GM12878 (cell line): ENCODE measurements at regions not wholly inside any gene's neighbourhood (a gene's known extent, or its start where the extent isn't known, plus 50 kb on each side); places are given as distances from the start of the nearest gene placed in this dataset.

Experiments
- ATAC-seq: fragments of 200-7000 bp; cut with Tn5 transposase; 3 replicates; pipeline ENCODE4 v1.9.1; 2020; ENCODE audit warnings: mild to moderate bottlenecking, moderate library complexity
- BruUV-seq: library from RNA; stranded (reverse); fragments of 400-500 nt; replicated peaks from 2 replicates; lab custom pipeline; 2021; lab: Mats Ljungman, UMichigan
- CTCF ChIA-PET: fragments of 300-600 bp; sonication (Branson Sonifier 250); formaldehyde crosslinking; extraction: SDS; loops from one replicate; lab custom pipeline; 2021; ENCODE audit warnings: inconsistent platforms; lab: Yijun Ruan, JAX
- POLR2A ChIA-PET: fragments of 350-600 bp; formaldehyde crosslinking; extraction: SDS; loops from one replicate; lab custom pipeline; 2021; ENCODE audit warnings: inconsistent platforms; lab: Charles Lee
- RAD21 ChIA-PET: fragments of 300-600 bp; sonication (Branson Sonifier 250); formaldehyde crosslinking; loops from one replicate; lab custom pipeline; 2023; ENCODE audit warnings: antibody characterized with exemption; ENCODE audit not compliant: unreplicated experiment; lab: Charles Lee
- SMC1A ChIA-PET: fragments of 300-600 bp; sonication (Branson Sonifier 250); formaldehyde crosslinking; loops from one replicate; lab custom pipeline; 2023; ENCODE audit not compliant: unreplicated experiment, uncharacterized antibody; lab: Charles Lee
- DNase-seq: peaks from one replicate; pipeline ENCODE4 v3.0.0-alpha.2; 2011; ENCODE audit warnings: low read depth, low spot score
- FAIRE-seq: peaks from 3 replicates; lab custom pipeline; 2011; peaks lifted over from hg19 to GRCh38; lab: Jason Lieb, UNC
- H2AFZ ChIP-seq: 2 replicates; pipeline ENCODE4 v1.6.0; 2011; ENCODE audit warnings: low read depth, low read length, control low read depth; ENCODE audit not compliant: control insufficient read depth
- H3K27ac ChIP-seq: 2 replicates; pipeline ENCODE4 v1.5.1; 2011; ENCODE audit warnings: control low read depth; ENCODE audit not compliant: control insufficient read depth, insufficient read depth
- H3K27me3 ChIP-seq, 2 experiments: replicated peaks in 1 of 2; 2 replicates each; pipeline versions ENCODE4 v1.6.0 to v1.6.1; 2011; ENCODE audit warnings: low read length in 1 of 2; ENCODE audit not compliant: control insufficient read depth in 2 of 2, insufficient read depth in 2 of 2
- H3K36me3 ChIP-seq, 2 experiments: 2 replicates each; pipeline ENCODE4 v1.5.1; 2011; ENCODE audit warnings: low read length in 1 of 2; ENCODE audit not compliant: control insufficient read depth in 2 of 2, insufficient read depth in 2 of 2
- H3K4me1 ChIP-seq: 2 replicates; pipeline ENCODE4 v1.6.1; 2011; ENCODE audit warnings: mild to moderate bottlenecking, low read length, moderate library complexity, mixed read lengths; ENCODE audit not compliant: control insufficient read depth, insufficient read depth
- H3K4me2 ChIP-seq: 2 replicates; pipeline ENCODE4 v1.6.0; 2011; ENCODE audit warnings: control low read depth; ENCODE audit not compliant: control insufficient read depth, insufficient read depth
- H3K4me3 ChIP-seq: fragments of 200-600 bp; sonication (generic); 2 replicates; pipeline ENCODE4 v1.5.1; 2016
- H3K79me2 ChIP-seq: 2 replicates; pipeline ENCODE4 v1.6.0; 2011; ENCODE audit warnings: low read length; ENCODE audit not compliant: control insufficient read depth, insufficient read depth
- H3K9ac ChIP-seq: 2 replicates; pipeline ENCODE4 v1.8.0; 2011; ENCODE audit warnings: low read length, control low read depth, mixed read lengths; ENCODE audit not compliant: control insufficient read depth, insufficient read depth
- H3K9me3 ChIP-seq: replicated peaks from 3 replicates; pipeline ENCODE4 v1.5.1; 2011; ENCODE audit warnings: mild to moderate bottlenecking, low read length; ENCODE audit not compliant: control insufficient read depth, insufficient read depth
- H4K20me1 ChIP-seq: 2 replicates; pipeline ENCODE4 v1.6.0; 2011; ENCODE audit not compliant: control insufficient read depth, insufficient read depth
- CHD2 ChIP-seq: IDR thresholded peaks from 2 replicates; pipeline ENCODE4 v1.6.1; 2011; ENCODE audit warnings: low read depth, low read length, improper control_type of control experiment, borderline replicate concordance
- PML ChIP-seq: IDR thresholded peaks from 2 replicates; pipeline ENCODE4 v1.6.1; 2012; ENCODE audit warnings: low read length, inconsistent platforms
- SREBF1 ChIP-seq: IDR thresholded peaks from 2 replicates; pipeline ENCODE4 v1.6.1; 2012; ENCODE audit warnings: mild to moderate bottlenecking, low read length
- STAT1 ChIP-seq: fragments of 450-650 bp; conservative IDR thresholded peaks from 2 replicates; pipeline ENCODE4 v1.6.1; 2014; ENCODE audit warnings: antibody characterized with exemption, mild to moderate bottlenecking
- STAT3 ChIP-seq: IDR thresholded peaks from 2 replicates; pipeline ENCODE4 v1.6.1; 2011; ENCODE audit warnings: low read depth, low read length, improper control_type of control experiment
- ZBTB11 ChIP-seq: fragments of 450-650 bp; formaldehyde crosslinking; IDR thresholded peaks from 2 replicates; pipeline ENCODE4 v1.5.0; 2022; ENCODE audit warnings: mild to moderate bottlenecking, missing genetic modification characterization
- WGBS: methylation state at CpG from one replicate; pipeline ENCODE4 v1.1.6; 2016; ENCODE audit warnings: low lambda C conversion rate; ENCODE audit not compliant: insufficient replicate concordance, insufficient coverage; ENCODE audit errors: missing lambda C conversion rate; 5-methylcytosine and 5-hydroxymethylcytosine counted together
- in situ Hi-C: fragments of 300-500 bp; cut with MboI; formaldehyde crosslinking; loops from 9 replicates; pipeline ENCODE4 v1.14.3; 2018; ENCODE audit warnings: mixed read lengths
- intact Hi-C: fragments of 100-400 bp; cut with micrococcal nuclease; formaldehyde crosslinking; loops from one replicate; pipeline ENCODE4 v1.14.2; 2022; ENCODE audit not compliant: unreplicated experiment

- no peak overlapping the region for H3K4me2 ChIP-seq
- H3K27me3 ChIP-seq = no peaks in the 10 kb centered on the region
- ChIA-PET POLR2A (no interaction called here), CTCF (no interaction called here), SMC1A (no interaction called here), RAD21 (no interaction called here)
- FAIRE-seq (no peak), DNase-seq (no peak), ATAC-seq (no peak)
- 74% methylated on average over 7 of the region's 7 CpGs for WGBS
- H3K9ac ChIP-seq = no peak overlapping the region
- no peak overlapping the region for H3K4me3 ChIP-seq
- no peaks in the 10 kb centered on the region for H3K79me2 ChIP-seq
- BruUV-seq = no TSS peak
- no peak overlapping the region for H2AFZ ChIP-seq
- H3K27ac ChIP-seq = no peak overlapping the region
- no peaks in the 10 kb centered on the region for H4K20me1 ChIP-seq
- TF ChIP-seq STAT3 (no peak), STAT1 (no peak), ZBTB11 (CRISPR knock-in tag) (no peak), PML (no peak), SREBF1 (no peak), CHD2 (no peak)
- H3K9me3 ChIP-seq = no peaks in the 10 kb centered on the region
- in situ Hi-C loops (no loop called here), intact Hi-C loops (no loop called here)
- no peaks in the 10 kb centered on the region for H3K4me1 ChIP-seq
- no peaks in the 10 kb centered on the region for H3K36me3 ChIP-seq
Measured at GRCh38 chr4:20612313-20612712, 87.9 kb upstream of the PACRGL start.
